ENCODE measurements at regions not wholly inside any gene's neighbourhood (a gene's known extent, or its start where the extent isn't known, plus 50 kb on each side); places are given as distances from the start of the nearest gene placed in this dataset.

DNA sequence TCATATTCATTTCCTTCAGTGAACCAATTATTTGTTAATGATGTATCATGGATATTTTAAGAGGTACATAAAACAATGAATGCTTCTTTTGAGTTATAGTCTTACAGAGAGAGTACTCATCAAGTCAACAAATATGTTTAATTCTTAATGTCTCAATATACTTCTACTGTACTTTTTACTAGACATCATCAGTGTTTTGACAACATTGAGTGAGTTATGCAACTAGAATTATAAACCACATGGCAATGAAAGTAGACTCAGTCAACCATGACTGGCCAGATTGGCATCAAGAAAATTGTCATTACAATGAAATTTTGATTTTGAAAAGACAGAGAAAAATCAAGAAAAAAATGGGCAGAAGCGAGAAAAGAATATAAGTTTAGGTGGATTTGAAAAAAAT lies 1248.1 kb upstream of the CDH18 start:
- no peak for ATAC-seq
- no peak for DNase-seq (ENCODE audit: missing footprints)
- intact Hi-C loops (cut with DNase I) = no loop called here

- DNase-seq (ENCODE audit: missing footprints) = no peak
- intact Hi-C loops (cut with DNase I) = no loop called here
- ATAC-seq = no peak
Observed at GRCh38 chr5:21225223-21226064, 1237.4 kb upstream of the CDH18 start.

DNA sequence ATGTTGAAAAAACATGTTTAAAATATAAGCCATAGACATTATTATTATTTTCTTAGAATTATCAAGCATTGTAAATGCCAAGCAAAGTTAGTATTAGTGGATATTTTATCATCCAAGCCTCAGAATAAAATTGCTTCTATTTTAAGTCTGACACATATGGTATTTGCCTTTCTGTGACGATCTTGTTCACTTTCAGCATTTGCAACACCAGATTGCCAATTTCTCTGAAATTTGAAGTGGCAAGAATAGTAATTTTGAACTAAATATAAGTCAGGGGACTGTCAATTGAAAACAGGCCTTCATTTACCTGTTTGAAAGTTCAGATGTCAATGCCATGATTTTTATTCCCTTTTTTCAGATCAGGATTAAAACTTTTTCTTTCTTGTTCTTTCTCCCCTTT lies 1233.6 kb upstream of the CDH18 start:
- intact Hi-C loops (cut with DNase I) = no loop called here

GRCh38 chr5:21219966-21220365 lies 1232.0 kb upstream of the CDH18 start:
- DNase-seq (ENCODE audit: missing footprints) = no peak
- intact Hi-C loops (cut with DNase I) = no loop called here
- ATAC-seq = no peak

More for the DNA sequence above, 1233.6 kb upstream of the CDH18 start:
- DNase-seq (ENCODE audit: missing footprints) (no peak), ATAC-seq (no peak)

GRCh38 chr5:21219251-21219650 lies 1231.3 kb upstream of the CDH18 start:
- DNase-seq (ENCODE audit: missing footprints) (no peak), ATAC-seq (no peak)
- intact Hi-C loops (cut with DNase I) = no loop called here

GRCh38 chr5:21212026-21212425 lies 1224.0 kb upstream of the CDH18 start:
- DNase-seq (ENCODE audit: missing footprints) (no peak), ATAC-seq (no peak)
- intact Hi-C loops (cut with DNase I) = no loop called here

GRCh38 chr5:21209409-21209808 lies 1221.4 kb upstream of the CDH18 start:
- DNase-seq (ENCODE audit: missing footprints) = no peak
- intact Hi-C loops (cut with DNase I) = no loop called here

GRCh38 chr5:21199087-21199486 lies 1211.1 kb upstream of the CDH18 start:
- intact Hi-C loops (cut with DNase I) = no loop called here
- DNase-seq (ENCODE audit: missing footprints) (no peak), ATAC-seq (no peak)

More at GRCh38 chr5:21209409-21209808, 1221.4 kb upstream of the CDH18 start:
- no peak for ATAC-seq

DNA sequence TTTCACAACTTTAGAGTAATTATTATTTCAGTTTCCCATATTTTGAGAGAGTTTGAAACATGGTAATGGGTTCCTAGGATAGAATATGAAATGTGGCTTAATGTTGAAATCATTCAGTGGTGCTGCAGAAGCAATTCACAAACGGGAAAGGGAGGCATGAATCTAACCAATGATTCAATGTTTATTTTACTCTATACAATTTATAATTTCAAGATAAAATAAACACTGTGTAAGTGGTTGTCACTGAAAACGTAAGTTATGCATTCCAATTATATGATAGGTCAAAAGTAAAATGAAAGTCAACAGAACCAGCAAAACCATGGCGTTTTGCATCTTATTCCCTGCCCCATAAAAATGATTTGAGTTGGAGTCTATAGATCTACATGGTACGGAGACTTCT lies 1207.1 kb upstream of the CDH18 start:
- ATAC-seq (no peak), DNase-seq (ENCODE audit: missing footprints) (no peak)
- intact Hi-C loops (cut with DNase I) = no loop called here

- DNase-seq (ENCODE audit: missing footprints) = no peak
- no peak for ATAC-seq
- intact Hi-C loops (cut with DNase I) = no loop called here
Observed at GRCh38 chr5:21185536-21185935, 1197.5 kb upstream of the CDH18 start.

GRCh38 chr5:21184581-21184980 lies 1196.6 kb upstream of the CDH18 start:
- DNase-seq (ENCODE audit: missing footprints) (no peak), ATAC-seq (no peak)
- intact Hi-C loops (cut with DNase I) = no loop called here

- intact Hi-C loops (cut with DNase I) = no loop called here
Observed at GRCh38 chr5:21181609-21182125, 1193.7 kb upstream of the CDH18 start.

GRCh38 chr5:21173526-21173925 lies 1185.5 kb upstream of the CDH18 start:
- DNase-seq (ENCODE audit: missing footprints) (no peak), ATAC-seq (no peak)
- intact Hi-C loops (cut with DNase I) = no loop called here

More at GRCh38 chr5:21181609-21182125, 1193.7 kb upstream of the CDH18 start:
- DNase-seq (ENCODE audit: missing footprints) (no peak), ATAC-seq (no peak)

GRCh38 chr5:21173036-21173435 lies 1185.0 kb upstream of the CDH18 start:
- ATAC-seq = no peak
- DNase-seq (ENCODE audit: missing footprints) = no peak
- intact Hi-C loops (cut with DNase I) = no loop called here

GRCh38 chr5:21171038-21171437 lies 1183.0 kb upstream of the CDH18 start:
- intact Hi-C loops (cut with DNase I) = no loop called here
- no peak for ATAC-seq
- no peak for DNase-seq (ENCODE audit: missing footprints)

- intact Hi-C loops (cut with DNase I) = no loop called here
- DNase-seq (ENCODE audit: missing footprints) = no peak
- no peak for ATAC-seq
Observed at GRCh38 chr5:21168557-21168956, 1180.6 kb upstream of the CDH18 start.

DNA sequence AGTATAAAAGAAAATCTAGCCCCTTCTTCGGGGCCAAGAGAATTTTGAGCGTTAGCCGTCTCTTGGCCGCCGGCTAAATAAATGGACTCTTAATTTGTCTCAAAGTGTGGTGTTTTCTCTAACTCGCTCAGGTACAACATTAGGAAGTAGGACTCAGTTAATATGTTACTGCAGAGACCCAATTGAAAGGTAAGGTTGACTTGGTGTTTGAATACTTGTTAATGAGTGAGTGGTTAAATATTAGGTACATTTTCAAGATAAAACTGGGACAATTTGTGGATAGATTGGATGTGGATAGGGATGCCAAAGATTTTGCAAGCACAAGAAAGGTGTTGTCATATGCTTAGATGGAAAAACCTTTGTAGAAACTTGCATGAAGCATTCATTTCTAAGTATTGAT lies 1177.3 kb upstream of the CDH18 start:
- intact Hi-C loops (cut with DNase I) = no loop called here
- no peak for DNase-seq (ENCODE audit: missing footprints)
- ATAC-seq = no peak

DNA sequence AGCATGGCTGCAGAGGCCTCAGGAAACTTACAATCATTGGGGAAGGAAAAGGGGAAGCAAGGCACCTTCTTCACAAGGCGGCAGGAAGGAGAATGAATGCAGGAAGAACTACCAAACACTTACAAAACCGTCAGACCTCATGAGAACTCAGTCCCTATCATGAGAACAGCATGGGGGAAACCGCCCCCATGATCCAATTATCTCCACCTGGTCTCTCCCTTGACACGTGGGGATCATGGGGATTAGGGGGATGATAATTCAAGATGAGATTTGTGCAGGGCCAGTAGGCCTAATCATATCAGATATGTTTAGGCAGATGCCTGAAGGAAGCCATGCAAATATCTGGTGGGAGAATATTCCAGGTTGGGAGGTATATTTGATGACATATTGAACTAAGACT lies 1176.4 kb upstream of the CDH18 start:
- DNase-seq (ENCODE audit: missing footprints) = no peak
- intact Hi-C loops (cut with DNase I) = no loop called here
- ATAC-seq = no peak

DNA sequence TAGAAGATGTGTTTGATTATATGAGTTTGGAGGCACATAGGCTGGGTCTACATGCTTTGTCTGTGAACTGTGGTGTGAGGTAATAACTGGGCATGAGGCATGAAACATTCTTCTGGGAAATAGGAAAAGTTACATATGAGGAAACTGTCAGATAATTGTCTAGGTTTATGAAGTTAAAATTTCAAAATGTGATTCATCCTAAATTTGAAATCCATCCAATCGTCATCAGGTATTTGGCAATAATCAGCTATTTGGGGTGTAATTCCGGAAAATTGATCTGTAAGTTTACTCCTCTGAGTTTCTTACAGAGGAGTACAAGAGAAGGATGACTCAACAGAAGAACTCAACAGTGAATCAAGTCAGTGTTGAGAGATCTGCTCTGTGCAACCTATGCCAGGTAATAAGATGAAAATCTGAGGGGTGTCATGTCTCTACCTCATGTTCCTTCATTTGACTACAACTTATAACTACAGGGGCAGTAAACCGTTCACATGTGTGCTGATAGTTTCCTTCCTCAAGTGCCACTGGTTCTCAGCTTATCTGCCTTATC lies 1171.6 kb upstream of the CDH18 start:
- intact Hi-C loops (cut with DNase I) = no loop called here
- ATAC-seq (no peak), DNase-seq (ENCODE audit: missing footprints) (no peak)

DNA sequence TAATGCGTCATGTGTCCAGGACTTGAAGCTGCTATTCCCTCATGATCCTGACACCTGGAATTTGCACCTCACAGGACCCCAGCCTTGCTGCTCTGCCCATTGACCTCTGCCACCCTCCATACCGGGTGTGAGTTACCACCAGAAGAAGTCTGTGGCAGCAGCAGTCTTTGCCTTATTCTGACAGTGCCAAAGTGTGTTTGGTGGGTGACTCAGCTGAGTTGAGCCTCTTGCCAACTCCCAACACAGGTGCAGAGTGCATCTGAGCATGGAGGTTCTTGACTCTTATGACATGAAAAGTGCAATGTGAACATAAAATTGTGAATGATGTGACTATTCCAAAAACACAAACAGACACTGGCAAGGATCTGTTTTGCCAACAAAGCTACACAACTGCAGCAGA lies 1166.5 kb upstream of the CDH18 start:
- no peak for DNase-seq (ENCODE audit: missing footprints)
- intact Hi-C loops (cut with DNase I) = no loop called here
- ATAC-seq = no peak

All from Right ventricle myocardium inferior (tissue), 1 donor.